ENCODE measurements at regions not wholly inside any gene's neighbourhood (a gene's known extent, or its start where the extent isn't known, plus 50 kb on each side); places are given as distances from the start of the nearest gene placed in this dataset.

- intact Hi-C loops (cut with DNase I, micrococcal nuclease), result no loop called here
- ATAC-seq (ENCODE audit: poor library complexity) (no peak), DNase-seq (no peak)
- ChIA-PET CTCF (no interaction called here), POLR2A (no interaction called here)
- no peak overlapping the region for H3K4me3 Mint-ChIP-seq
- no peak for TF ChIP-seq CTCF (IDR thresholded peaks at IDR 0.05)
- Histone ChIP-seq H3K36me3 (ENCODE audit: insufficient read depth, low read length) (no peaks in the 10 kb centered on the region), H3K27me3 (ENCODE audit: control insufficient read depth in 1 of 2, insufficient read depth in 2 of 2, low read length in 2 of 2) (no peaks in the 10 kb centered on the region), H3K9me3 (ENCODE audit: control insufficient read depth in 1 of 2, insufficient read depth in 1 of 2, low read length in 2 of 2) (no peaks in the 10 kb centered on the region), H3K27ac (ENCODE audit: low read depth in 1 of 2, low read length in 2 of 2) (no peak overlapping the region), H3K4me1 (ENCODE audit: insufficient read depth, low read length) (no peaks in the 10 kb centered on the region), H3K4me3 (ENCODE audit: low read length) (no peak overlapping the region)
- no peak overlapping the region for H3K27ac Mint-ChIP-seq
- H3K36me3 Mint-ChIP-seq (ENCODE audit: low read depth), result no peaks in the 10 kb centered on the region
- peaks cover 6% of the 10 kb centered on the region for H3K27me3 Mint-ChIP-seq
- no peaks in the 10 kb centered on the region for H3K9me3 Mint-ChIP-seq
- H3K4me1 Mint-ChIP-seq (ENCODE audit: low read depth), result no peaks in the 10 kb centered on the region
Measured at GRCh38 chr2:144812288-144812687, 292.4 kb upstream of the ZEB2 start.

- CTCF ChIA-PET, result no interaction called here
- Histone ChIP-seq H3K27me3 (ENCODE audit: control insufficient read depth in 1 of 2, insufficient read depth in 2 of 2, low read length in 2 of 2) (no peaks in the 10 kb centered on the region), H3K9me3 (ENCODE audit: control insufficient read depth in 1 of 2, insufficient read depth in 1 of 2, low read length in 2 of 2) (no peaks in the 10 kb centered on the region), H3K36me3 (ENCODE audit: insufficient read depth, low read length) (no peaks in the 10 kb centered on the region), H3K4me3 (ENCODE audit: low read length) (no peak overlapping the region), H3K27ac (ENCODE audit: low read depth in 1 of 2, low read length in 2 of 2) (no peak overlapping the region), H3K4me1 (ENCODE audit: insufficient read depth, low read length) (no peaks in the 10 kb centered on the region)
- H3K36me3 Mint-ChIP-seq (ENCODE audit: low read depth), result no peaks in the 10 kb centered on the region
- H3K27me3 Mint-ChIP-seq, result no peaks in the 10 kb centered on the region
- intact Hi-C loops (cut with DNase I, micrococcal nuclease), result no loop called here
- no peak overlapping the region for H3K27ac Mint-ChIP-seq
- no peaks in the 10 kb centered on the region for H3K4me1 Mint-ChIP-seq (ENCODE audit: low read depth)
- no peaks in the 10 kb centered on the region for H3K9me3 Mint-ChIP-seq
- no peak for DNase-seq
- no peak for ATAC-seq (ENCODE audit: poor library complexity)
- no peak for TF ChIP-seq CTCF (IDR thresholded peaks at IDR 0.05)
- POLR2A ChIA-PET, result no interaction called here
- H3K4me3 Mint-ChIP-seq, result no peak overlapping the region
Measured at GRCh38 chr2:144801766-144802165, 281.8 kb upstream of the ZEB2 start.

- DNase-seq (no peak), ATAC-seq (ENCODE audit: poor library complexity) (no peak)
- Mint-ChIP-seq H3K27me3 (no peaks in the 10 kb centered on the region), H3K36me3 (ENCODE audit: low read depth) (no peaks in the 10 kb centered on the region), H3K9me3 (no peaks in the 10 kb centered on the region), H3K4me3 (no peak overlapping the region), H3K4me1 (ENCODE audit: low read depth) (no peaks in the 10 kb centered on the region), H3K27ac (no peak overlapping the region)
- Histone ChIP-seq H3K27me3 (ENCODE audit: control insufficient read depth in 1 of 2, insufficient read depth in 2 of 2, low read length in 2 of 2) (no peaks in the 10 kb centered on the region), H3K27ac (ENCODE audit: low read depth in 1 of 2, low read length in 2 of 2) (no peak overlapping the region), H3K4me1 (ENCODE audit: insufficient read depth, low read length) (no peaks in the 10 kb centered on the region), H3K4me3 (ENCODE audit: low read length) (no peak overlapping the region), H3K9me3 (ENCODE audit: control insufficient read depth in 1 of 2, insufficient read depth in 1 of 2, low read length in 2 of 2) (no peaks in the 10 kb centered on the region), H3K36me3 (ENCODE audit: insufficient read depth, low read length) (no peaks in the 10 kb centered on the region)
- ChIA-PET POLR2A (no interaction called here), CTCF (no interaction called here)
- intact Hi-C loops (cut with DNase I, micrococcal nuclease), result no loop called here
- TF ChIP-seq CTCF (IDR thresholded peaks at IDR 0.05), result no peak
Measured at GRCh38 chr2:144801325-144801724, 281.4 kb upstream of the ZEB2 start.
